GM19328 (cell line): ENCODE measurements at regions not wholly inside any gene's neighbourhood (a gene's known extent, or its start where the extent isn't known, plus 50 kb on each side); places are given as distances from the start of the nearest gene placed in this dataset.

ENCODE experiments used
- ATAC-seq: cut with Tn5 transposase; IDR thresholded peaks from one replicate; pipeline ENCODE4 v1.9.1; 2021; ENCODE audit warnings: mild to moderate bottlenecking, moderate library complexity; ENCODE audit not compliant: unreplicated experiment

GRCh38 chr12:16756833-16757555 is 151.0 kb upstream of the LMO3 start:
- no peak for ATAC-seq

DNA sequence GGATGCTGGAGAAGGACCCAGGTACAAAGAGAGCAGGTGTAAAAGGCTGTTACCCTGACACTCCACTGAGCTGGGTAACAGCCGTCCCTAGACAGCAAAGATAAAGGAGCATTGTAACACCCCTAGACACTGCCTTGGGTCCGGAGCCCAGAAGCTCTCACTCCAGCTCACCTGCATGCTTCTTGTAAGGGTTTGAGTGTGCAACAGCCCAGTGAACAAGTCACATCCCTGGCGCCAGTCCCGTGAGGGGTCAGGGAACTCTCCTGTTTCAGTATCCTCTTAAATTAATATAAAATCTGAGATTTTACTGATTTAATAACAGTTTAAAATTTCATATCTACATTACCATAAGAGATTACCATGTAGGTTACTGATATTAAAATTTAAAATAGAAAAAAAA is 124.8 kb upstream of the LMO3 start:
- ATAC-seq: no peak

DNA sequence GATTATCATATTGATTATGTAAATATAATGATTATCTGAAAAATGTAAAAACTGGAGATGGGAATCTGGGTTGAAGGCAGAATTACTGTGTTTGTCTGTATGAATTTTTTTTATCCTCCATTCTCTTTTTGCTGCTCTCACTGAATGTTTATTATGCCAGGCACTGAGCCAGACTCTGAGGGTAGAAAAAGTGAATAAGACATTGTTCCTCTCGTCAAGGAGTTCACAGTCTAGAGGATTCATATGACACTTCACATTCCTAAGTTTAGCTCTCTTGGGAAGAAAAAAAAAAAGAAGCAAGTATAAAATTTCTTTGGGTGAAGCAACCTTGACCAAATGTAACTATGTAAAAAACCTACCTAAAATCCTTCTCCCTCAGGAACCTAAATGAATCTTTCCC is 120.9 kb upstream of the LMO3 start:
- ATAC-seq: no peak

GRCh38 chr12:16719713-16720416 is 113.9 kb upstream of the LMO3 start:
- no peak for ATAC-seq

DNA sequence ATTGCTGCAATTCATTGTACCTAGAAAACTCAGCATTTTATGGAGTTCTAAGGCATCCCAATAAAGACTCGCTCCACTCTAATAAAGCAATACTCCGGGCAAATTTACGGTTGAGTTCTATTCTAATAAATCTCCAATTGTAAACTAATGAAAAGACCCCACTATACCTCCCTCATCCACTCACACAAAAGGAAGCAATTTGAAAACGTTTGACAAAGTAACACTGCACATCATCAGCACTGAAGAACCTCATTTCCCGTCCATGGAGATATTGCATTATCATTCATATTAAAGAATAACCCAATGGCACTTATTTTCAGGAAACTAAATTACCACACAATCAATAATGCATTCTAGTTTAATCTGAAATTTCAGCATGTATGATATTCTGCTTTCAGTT is 111.0 kb upstream of the LMO3 start:
- no peak for ATAC-seq

- no peak for ATAC-seq
Measured at GRCh38 chr12:16692099-16692498, 86.1 kb upstream of the LMO3 start.

- ATAC-seq: no peak
Measured at GRCh38 chr12:16691624-16692023, 85.7 kb upstream of the LMO3 start.

GRCh38 chr12:16688200-16688599 is 82.2 kb upstream of the LMO3 start:
- ATAC-seq: no peak

DNA sequence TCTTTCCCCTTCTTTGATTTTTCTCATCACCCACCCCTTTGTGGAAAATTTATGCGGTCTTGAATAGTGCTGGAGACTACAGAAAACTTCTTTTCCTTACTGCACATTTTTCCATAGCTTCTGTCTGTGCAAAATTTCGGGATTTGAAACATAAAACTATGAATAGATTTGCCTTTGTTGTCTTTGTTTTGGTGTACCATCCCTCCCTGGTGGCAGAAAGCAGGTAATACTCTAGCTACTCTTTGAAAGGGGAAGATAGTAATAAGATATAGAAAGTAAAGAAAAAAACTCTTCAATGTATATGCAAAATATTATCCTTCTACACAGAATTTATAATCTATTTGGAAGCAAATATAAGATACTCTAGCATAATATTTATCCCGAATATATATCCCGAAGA is 79.1 kb upstream of the LMO3 start:
- no peak for ATAC-seq

DNA sequence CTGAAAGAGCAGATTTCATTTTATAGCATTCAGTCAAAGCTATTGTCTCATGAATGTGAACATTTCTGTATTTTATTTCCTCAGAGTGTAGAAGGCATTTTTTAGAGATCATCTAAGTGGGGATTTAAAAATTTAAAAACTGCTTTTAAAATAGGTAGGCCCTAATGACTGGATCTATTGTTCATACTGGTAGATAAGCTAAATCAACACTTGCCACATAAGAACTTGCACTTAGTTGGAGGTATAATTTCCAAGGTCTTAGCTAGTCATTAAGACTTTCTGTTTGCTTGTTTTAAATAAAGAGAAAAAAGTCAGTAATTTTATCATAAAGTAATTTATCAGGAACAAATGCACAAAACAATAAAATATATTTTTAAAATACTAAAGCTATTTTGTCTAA is 75.2 kb upstream of the LMO3 start:
- ATAC-seq: no peak

- no peak for ATAC-seq
Measured at GRCh38 chr12:16675438-16675837, 69.5 kb upstream of the LMO3 start.

DNA sequence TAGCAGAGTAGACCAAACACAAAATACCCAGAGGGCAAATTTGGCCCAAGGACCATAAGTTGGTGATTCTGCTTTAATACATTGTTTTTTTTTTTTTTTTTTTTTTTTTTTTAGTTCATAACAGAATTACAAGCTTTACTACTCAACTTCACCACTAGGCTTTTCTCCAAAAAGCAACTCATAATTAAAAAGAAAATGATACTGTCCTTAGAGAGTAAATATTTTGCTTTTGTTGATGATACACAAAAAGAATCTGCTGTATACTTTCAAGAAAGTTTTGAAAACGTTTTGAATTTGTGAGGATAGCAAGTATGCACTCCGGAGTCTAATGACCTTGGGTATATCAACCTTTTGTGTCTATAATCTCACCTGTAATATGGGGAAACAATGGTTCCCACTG is 68.9 kb upstream of the LMO3 start:
- no peak for ATAC-seq

GRCh38 chr12:16670456-16671050 is 64.6 kb upstream of the LMO3 start:
- no peak for ATAC-seq

DNA sequence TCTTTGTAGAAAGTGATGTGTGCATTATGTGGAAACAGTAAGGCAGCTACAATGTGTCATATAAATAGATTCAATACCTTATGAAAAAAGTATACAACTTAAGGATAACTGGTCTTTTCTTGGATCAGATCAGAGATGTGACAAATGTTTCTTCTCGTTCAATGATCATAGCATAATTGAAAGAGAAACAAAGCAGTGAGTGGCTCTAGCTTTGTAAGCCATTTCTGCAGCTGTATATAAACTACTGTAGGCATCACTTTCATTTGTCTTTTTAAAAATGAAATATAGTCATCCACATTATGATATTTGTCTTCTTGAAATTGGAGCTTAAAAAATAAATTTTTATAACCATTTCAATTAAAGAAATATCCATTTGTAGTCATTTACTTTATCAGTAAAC is 63.8 kb upstream of the LMO3 start:
- ATAC-seq: no peak

GRCh38 chr12:16668198-16668597 is 62.2 kb upstream of the LMO3 start:
- no peak for ATAC-seq

DNA sequence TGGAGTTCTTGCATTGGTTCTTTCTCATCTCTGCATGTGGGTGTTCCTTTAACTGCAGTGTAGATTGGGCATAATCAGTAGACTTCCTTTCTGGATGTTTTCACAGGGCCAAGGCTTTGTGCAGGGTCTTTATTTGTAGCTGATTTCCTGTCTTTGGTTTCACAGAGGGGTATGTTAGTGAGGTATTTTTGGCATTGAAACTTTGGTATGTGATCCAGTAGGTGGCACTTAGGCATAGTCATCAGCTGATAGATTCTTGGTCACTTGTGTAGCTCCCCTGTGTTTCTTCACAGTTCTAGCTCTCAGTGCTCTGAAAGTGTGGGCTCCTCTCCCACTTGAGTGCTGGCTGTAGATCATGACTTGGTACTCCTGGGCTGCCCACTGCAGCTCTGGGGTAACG is 52.7 kb upstream of the LMO3 start:
- no peak for ATAC-seq
